HepG2 (cell line): ENCODE measurements at regions not wholly inside any gene's neighbourhood (a gene's known extent, or its start where the extent isn't known, plus 50 kb on each side); places are given as distances from the start of the nearest gene placed in this dataset.

Experiments used
- ATAC-seq: fragments of 200-7000 bp; cut with Tn5 transposase; 3 replicates; pipeline ENCODE4 v1.9.1; 2020; ENCODE audit warnings: mild to moderate bottlenecking, moderate library complexity
- BruUV-seq: library from RNA; stranded (reverse); fragments of 400-500 nt; replicated peaks from 2 replicates; lab custom pipeline; 2021; lab: Mats Ljungman, UMichigan
- CTCF ChIA-PET: fragments of 300-600 bp; formaldehyde crosslinking; extraction: SDS; loops from one replicate; lab custom pipeline; 2021; ENCODE audit warnings: low total read pairs, inconsistent platforms, low intra/inter-chr PET ratio; lab: Yijun Ruan, JAX
- POLR2A ChIA-PET: fragments of 350-600 bp; sonication (Branson Sonifier 250); formaldehyde crosslinking; loops from one replicate; lab custom pipeline; 2020; ENCODE audit warnings: antibody characterized with exemption, inconsistent platforms; lab: Yijun Ruan, JAX
- DNase-seq: peaks from one replicate; pipeline ENCODE4 v3.0.0-alpha.2; 2015; ENCODE audit warnings: low spot score
- FAIRE-seq: peaks from 3 replicates; lab custom pipeline; 2011; peaks lifted over from hg19 to GRCh38; lab: Jason Lieb, UNC
- H2AFZ ChIP-seq: one replicate; pipeline ENCODE4 v1.6.1; 2011; ENCODE audit warnings: low read length, inconsistent platforms
- H3K27ac ChIP-seq: fragments of 300-600 bp; 3 replicates; pipeline ENCODE4 v1.8.0; 2011; ENCODE audit warnings: mixed run types, mild to moderate bottlenecking, mixed read lengths, low read length, inconsistent platforms; ENCODE audit not compliant: insufficient read depth; ENCODE audit errors: extremely low read length
- H3K27me3 ChIP-seq, 2 experiments: fragments of 200-600 bp in 1 of 2; 2 replicates in 1 of 2; 3 replicates in 1 of 2; pipeline versions ENCODE4 v1.6.0 to v1.8.0; 2011; ENCODE audit warnings: low read length in 2 of 2, mild to moderate bottlenecking in 2 of 2, moderate library complexity in 2 of 2, inconsistent platforms in 1 of 2; ENCODE audit not compliant: insufficient read depth in 2 of 2, control insufficient read depth in 1 of 2
- H3K36me3 ChIP-seq, 2 experiments: fragments of 200-600 bp in 1 of 2; replicated peaks in 1 of 2; 2 replicates in 1 of 2; 3 replicates in 1 of 2; pipeline versions ENCODE4 v1.5.1 to v1.8.0; 2011; ENCODE audit warnings: low read length in 2 of 2, inconsistent platforms in 1 of 2; ENCODE audit not compliant: insufficient read depth in 2 of 2, control insufficient read depth in 1 of 2
- H3K4me1 ChIP-seq: 2 replicates; pipeline ENCODE4 v1.5.1; 2012; ENCODE audit warnings: low read length, inconsistent platforms; ENCODE audit not compliant: insufficient read depth
- H3K4me2 ChIP-seq: 2 replicates; pipeline ENCODE4 v1.6.0; 2011; ENCODE audit warnings: low read depth, low read length, inconsistent platforms
- H3K4me3 ChIP-seq, 3 experiments: fragments of 200-600 bp in 1 of 3; sonication (generic), shearing (Covaris generic) in 1 of 3; replicated peaks in 1 of 3; 2 replicates each; pipeline ENCODE4 v1.5.1; 2011 to 2016; ENCODE audit warnings: low read length in 3 of 3, inconsistent platforms in 2 of 3, low read depth in 2 of 3, mild to moderate bottlenecking in 2 of 3, control low read depth in 1 of 3, mixed read lengths in 1 of 3; ENCODE audit not compliant: insufficient read depth in 1 of 3
- H3K79me2 ChIP-seq: one replicate; pipeline ENCODE4 v1.6.1; 2011; ENCODE audit warnings: low read length, inconsistent platforms; ENCODE audit not compliant: insufficient read depth
- H3K9ac ChIP-seq: 2 replicates; pipeline ENCODE4 v1.6.0; 2011; ENCODE audit warnings: mild to moderate bottlenecking, low read depth, low read length, inconsistent platforms; ENCODE audit not compliant: insufficient read depth
- H3K9me3 ChIP-seq: 2 replicates; pipeline ENCODE4 v1.5.1; 2012; ENCODE audit warnings: mild to moderate bottlenecking, low read length
- H4K20me1 ChIP-seq: 2 replicates; pipeline ENCODE4 v1.6.0; 2011; ENCODE audit warnings: inconsistent platforms, mild to moderate bottlenecking, low read length, moderate library complexity; ENCODE audit not compliant: insufficient read depth
- ARHGAP35 ChIP-seq: sonication (generic); formaldehyde crosslinking; IDR thresholded peaks from 2 replicates; pipeline ENCODE4 v1.9.0; 2022; ENCODE audit warnings: mild to moderate bottlenecking, inconsistent platforms, moderate library complexity, missing genetic modification reagents, borderline replicate concordance
- CBX5 ChIP-seq: sonication (generic); formaldehyde crosslinking; IDR thresholded peaks from 2 replicates; pipeline ENCODE4 v1.4.0; 2020; ENCODE audit warnings: missing genetic modification reagents, borderline replicate concordance
- HDAC6 ChIP-seq: fragments of 200-600 bp; sonication (generic); IDR thresholded peaks from 2 replicates; pipeline ENCODE4 v1.7.0; 2017; ENCODE audit warnings: mild to moderate bottlenecking, antibody characterized with exemption, low read length, low read depth
- HOXA7 ChIP-seq: sonication (generic); formaldehyde crosslinking; IDR thresholded peaks from 2 replicates; pipeline ENCODE4 v1.8.1; 2022; ENCODE audit warnings: mild to moderate bottlenecking, missing genetic modification reagents, moderate library complexity
- KDM5A ChIP-seq: fragments of 200-600 bp; sonication (generic); IDR thresholded peaks from 2 replicates; pipeline ENCODE4 v1.7.0; 2018; ENCODE audit warnings: antibody characterized with exemption, mild to moderate bottlenecking, low read length, borderline replicate concordance
- KLF9 ChIP-seq: IDR thresholded peaks from 2 replicates; pipeline ENCODE4 v1.6.1; 2016; ENCODE audit warnings: low read depth
- MAFF ChIP-seq: IDR thresholded peaks from 2 replicates; pipeline ENCODE4 v1.6.1; 2011; ENCODE audit warnings: low read depth, low read length, improper control_type of control experiment
- PAWR ChIP-seq: sonication (generic); formaldehyde crosslinking; IDR thresholded peaks from 2 replicates; pipeline ENCODE4 v1.4.0; 2020; ENCODE audit warnings: missing genetic modification reagents, mild to moderate bottlenecking, borderline replicate concordance
- RFXANK ChIP-seq: IDR thresholded peaks from 2 replicates; pipeline ENCODE4 v1.6.1; 2016
- SMAD3 ChIP-seq: sonication (generic); formaldehyde crosslinking; IDR thresholded peaks from 2 replicates; pipeline ENCODE4 v1.4.0; 2020; ENCODE audit warnings: missing genetic modification reagents
- SMYD3 ChIP-seq: sonication (generic); formaldehyde crosslinking; IDR thresholded peaks from 2 replicates; pipeline ENCODE4 v1.8.1; 2023; ENCODE audit warnings: mild to moderate bottlenecking, missing genetic modification reagents
- TRIM24 ChIP-seq: sonication (generic); formaldehyde crosslinking; IDR thresholded peaks from 2 replicates; pipeline ENCODE4 v1.8.0; 2022; ENCODE audit warnings: mild to moderate bottlenecking, missing genetic modification reagents
- ZBTB7B ChIP-seq: sonication (generic); formaldehyde crosslinking; IDR thresholded peaks from 2 replicates; pipeline ENCODE4 v1.4.0; 2020; ENCODE audit warnings: missing genetic modification reagents
- ZNF75D ChIP-seq: sonication (generic); formaldehyde crosslinking; IDR thresholded peaks from 2 replicates; pipeline ENCODE4 v1.8.1; 2023; ENCODE audit warnings: missing genetic modification reagents, mild to moderate bottlenecking, borderline replicate concordance
- ZNF788 ChIP-seq: sonication (generic); formaldehyde crosslinking; IDR thresholded peaks from 2 replicates; pipeline ENCODE4 v1.5.0; 2020; ENCODE audit warnings: mild to moderate bottlenecking, missing genetic modification reagents, borderline replicate concordance
- ZNF790 ChIP-seq: sonication (generic); formaldehyde crosslinking; IDR thresholded peaks from 2 replicates; pipeline ENCODE4 v1.8.0; 2022; ENCODE audit warnings: missing genetic modification reagents, mild to moderate bottlenecking, borderline replicate concordance
- ZNF83 ChIP-seq: sonication (generic); formaldehyde crosslinking; IDR thresholded peaks from 2 replicates; pipeline ENCODE4 v1.4.0; 2020; ENCODE audit warnings: missing genetic modification reagents, mild to moderate bottlenecking, borderline replicate concordance
- ZSCAN20 ChIP-seq: sonication (generic); formaldehyde crosslinking; IDR thresholded peaks from 2 replicates; pipeline ENCODE4 v1.4.0; 2020; ENCODE audit warnings: missing genetic modification reagents, mild to moderate bottlenecking, borderline replicate concordance
- WGBS: methylation state at CpG from one replicate; pipeline ENCODE4 v1.1.6; 2017; ENCODE audit warnings: low lambda C conversion rate; 5-methylcytosine and 5-hydroxymethylcytosine counted together
- in situ Hi-C: cut with HindIII; loops from 2 replicates; pipeline ENCODE4 v1.10.0; 2017; ENCODE audit warnings: low pct_unique_long_range_greater_than_20kb; ENCODE audit not compliant: extremely low pct_ligation_motif_present
- intact Hi-C: fragments of 100-400 bp; cut with micrococcal nuclease; formaldehyde crosslinking; loops from one replicate; pipeline ENCODE4 v1.10.0; 2022; ENCODE audit not compliant: unreplicated experiment
- TF ChIP-seq, protein P1 (sequence below): sonication (generic); formaldehyde crosslinking; IDR thresholded peaks from 2 replicates; pipeline ENCODE4 v1.5.0; 2020; ENCODE audit warnings: mild to moderate bottlenecking, missing genetic modification reagents
- TF ChIP-seq, protein P2 (sequence below): sonication (generic); formaldehyde crosslinking; IDR thresholded peaks from 2 replicates; pipeline ENCODE4 v1.4.0; 2020; ENCODE audit warnings: missing genetic modification reagents, low read depth, mild to moderate bottlenecking, borderline replicate concordance

DNA sequence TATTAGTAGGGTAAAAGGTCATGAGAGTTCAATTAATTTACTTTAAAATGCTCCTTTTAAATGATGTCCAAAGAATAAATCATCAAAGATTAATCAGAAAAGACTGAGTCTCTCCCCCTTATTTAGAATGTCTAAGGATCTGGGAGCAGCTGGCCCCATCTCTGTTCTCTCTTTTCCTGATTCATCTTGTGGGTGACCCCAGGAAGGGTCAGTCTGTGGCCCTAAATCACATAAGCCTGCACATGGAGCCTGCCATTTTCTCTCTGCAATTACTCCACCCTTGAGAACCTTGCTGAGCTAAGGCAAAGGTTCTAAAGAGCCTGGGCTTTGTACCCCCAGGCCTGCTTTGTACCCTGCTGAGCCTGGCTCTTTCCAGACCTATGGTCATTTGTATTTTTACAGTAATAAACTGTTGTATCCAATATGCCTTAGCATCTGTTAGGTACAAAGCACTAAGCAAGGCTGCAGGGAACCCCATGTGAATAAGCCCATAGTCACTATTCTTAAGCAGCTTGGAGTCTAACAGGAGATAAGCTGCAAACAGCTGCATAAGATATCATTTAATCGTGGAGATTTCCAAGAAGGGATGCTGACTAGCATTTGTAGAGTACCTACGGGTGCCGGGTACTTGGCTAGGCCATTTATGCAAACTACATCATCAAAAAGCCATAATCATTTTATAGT lies 431.0 kb upstream of the MARCKS start:
- H3K9me3 ChIP-seq: no peaks in the 10 kb centered on the region
- TF ChIP-seq SMAD3 (CRISPR knock-in tag) (no peak), MAFF (no peak), ARHGAP35 (CRISPR knock-in tag) (no peak), ZNF83 (CRISPR knock-in tag) (no peak), ZBTB7B (CRISPR knock-in tag) (no peak), ZNF75D (no peak), KDM5A (no peak), TRIM24 (CRISPR knock-in tag) (no peak), HOXA7 (CRISPR knock-in tag) (no peak), PAWR (no peak), SMYD3 (CRISPR knock-in tag) (no peak), RFXANK (no peak), HDAC6 (no peak), ZSCAN20 (CRISPR knock-in tag) (no peak), ZNF790 (CRISPR knock-in tag) (no peak), ZNF788 (CRISPR knock-in tag) (no peak), CBX5 (CRISPR knock-in tag) (no peak), KLF9 (CRISPR knock-in tag) (no peak)
- TF ChIP-seq, protein P1, sequence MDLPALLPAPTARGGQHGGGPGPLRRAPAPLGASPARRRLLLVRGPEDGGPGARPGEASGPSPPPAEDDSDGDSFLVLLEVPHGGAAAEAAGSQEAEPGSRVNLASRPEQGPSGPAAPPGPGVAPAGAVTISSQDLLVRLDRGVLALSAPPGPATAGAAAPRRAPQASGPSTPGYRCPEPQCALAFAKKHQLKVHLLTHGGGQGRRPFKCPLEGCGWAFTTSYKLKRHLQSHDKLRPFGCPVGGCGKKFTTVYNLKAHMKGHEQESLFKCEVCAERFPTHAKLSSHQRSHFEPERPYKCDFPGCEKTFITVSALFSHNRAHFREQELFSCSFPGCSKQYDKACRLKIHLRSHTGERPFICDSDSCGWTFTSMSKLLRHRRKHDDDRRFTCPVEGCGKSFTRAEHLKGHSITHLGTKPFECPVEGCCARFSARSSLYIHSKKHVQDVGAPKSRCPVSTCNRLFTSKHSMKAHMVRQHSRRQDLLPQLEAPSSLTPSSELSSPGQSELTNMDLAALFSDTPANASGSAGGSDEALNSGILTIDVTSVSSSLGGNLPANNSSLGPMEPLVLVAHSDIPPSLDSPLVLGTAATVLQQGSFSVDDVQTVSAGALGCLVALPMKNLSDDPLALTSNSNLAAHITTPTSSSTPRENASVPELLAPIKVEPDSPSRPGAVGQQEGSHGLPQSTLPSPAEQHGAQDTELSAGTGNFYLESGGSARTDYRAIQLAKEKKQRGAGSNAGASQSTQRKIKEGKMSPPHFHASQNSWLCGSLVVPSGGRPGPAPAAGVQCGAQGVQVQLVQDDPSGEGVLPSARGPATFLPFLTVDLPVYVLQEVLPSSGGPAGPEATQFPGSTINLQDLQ (CRISPR knock-in tag): no peak
- TF ChIP-seq, protein P2, sequence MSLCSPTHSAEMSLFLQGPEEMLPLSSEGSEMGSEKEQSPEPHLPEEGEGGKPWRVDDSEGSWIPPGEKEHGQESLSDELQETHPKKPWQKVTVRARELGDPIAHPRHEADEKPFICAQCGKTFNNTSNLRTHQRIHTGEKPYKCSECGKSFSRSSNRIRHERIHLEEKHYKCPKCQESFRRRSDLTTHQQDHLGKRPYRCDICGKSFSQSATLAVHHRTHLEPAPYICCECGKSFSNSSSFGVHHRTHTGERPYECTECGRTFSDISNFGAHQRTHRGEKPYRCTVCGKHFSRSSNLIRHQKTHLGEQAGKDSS (CRISPR knock-in tag): no peak
- intact Hi-C loops: no loop called here
- H2AFZ ChIP-seq: no peak overlapping the region
- in situ Hi-C loops: no loop called here
- H3K27me3 ChIP-seq: no peaks in the 10 kb centered on the region
- no peak for ATAC-seq
- DNase-seq: no peak
- no peaks in the 10 kb centered on the region for H3K36me3 ChIP-seq
- BruUV-seq: no TSS peak
- POLR2A ChIA-PET: no interaction called here
- H3K27ac ChIP-seq: no peak overlapping the region
- H3K4me3 ChIP-seq: no peak overlapping the region
- H3K4me2 ChIP-seq: no peak overlapping the region
- H3K4me1 ChIP-seq: peaks cover 12% of the 10 kb centered on the region
- FAIRE-seq: no peak
- no peak overlapping the region for H3K9ac ChIP-seq
- no peaks in the 10 kb centered on the region for H3K79me2 ChIP-seq
- no peaks in the 10 kb centered on the region for H4K20me1 ChIP-seq
- 77% methylated on average over 3 of the region's 3 CpGs for whole genome bisulfite sequencing
- CTCF ChIA-PET: no interaction called here
